NT2/D1 (cell line): ENCODE measurements at regions not wholly inside any gene's neighbourhood (a gene's known extent, or its start where the extent isn't known, plus 50 kb on each side); places are given as distances from the start of the nearest gene placed in this dataset.

Experiments used
- SUZ12 ChIP-seq: IDR thresholded peaks from 2 replicates; pipeline ENCODE4 v1.6.1; 2011; ENCODE audit not compliant: insufficient read length, insufficient read depth; ENCODE audit errors: extremely low read depth
- YY1 ChIP-seq: IDR thresholded peaks from 2 replicates; pipeline ENCODE4 v1.6.1; 2011; ENCODE audit not compliant: insufficient read length, insufficient read depth
- ZNF274 ChIP-seq: IDR thresholded peaks from 2 replicates; pipeline ENCODE4 v1.6.1; 2011; ENCODE audit warnings: mild to moderate bottlenecking, low read depth, low read length

DNA sequence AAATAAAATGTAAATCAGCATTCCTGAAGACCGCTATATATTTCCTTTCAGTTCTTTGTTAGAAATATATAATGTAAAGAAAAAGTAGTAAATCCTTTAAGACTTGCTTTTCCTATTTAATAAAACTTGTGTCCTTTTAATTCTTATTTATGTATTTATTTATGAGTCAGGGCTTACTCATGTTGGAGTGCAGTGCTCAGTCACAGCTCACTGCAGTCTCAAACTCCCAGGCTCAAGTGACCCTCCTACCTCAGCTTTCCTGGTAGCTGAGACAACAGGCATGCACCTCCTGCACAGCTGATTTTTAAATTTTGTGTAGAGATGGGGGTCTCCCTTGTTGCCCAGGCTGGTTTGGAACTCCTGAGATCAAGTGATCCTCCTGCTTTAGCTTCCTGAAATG is 724.5 kb downstream of the ANKRD7 start:
- TF ChIP-seq SUZ12 (no peak), YY1 (no peak), ZNF274 (no peak)
